ENCODE measurements at regions not wholly inside any gene's neighbourhood (a gene's known extent, or its start where the extent isn't known, plus 50 kb on each side); places are given as distances from the start of the nearest gene placed in this dataset.

DNA sequence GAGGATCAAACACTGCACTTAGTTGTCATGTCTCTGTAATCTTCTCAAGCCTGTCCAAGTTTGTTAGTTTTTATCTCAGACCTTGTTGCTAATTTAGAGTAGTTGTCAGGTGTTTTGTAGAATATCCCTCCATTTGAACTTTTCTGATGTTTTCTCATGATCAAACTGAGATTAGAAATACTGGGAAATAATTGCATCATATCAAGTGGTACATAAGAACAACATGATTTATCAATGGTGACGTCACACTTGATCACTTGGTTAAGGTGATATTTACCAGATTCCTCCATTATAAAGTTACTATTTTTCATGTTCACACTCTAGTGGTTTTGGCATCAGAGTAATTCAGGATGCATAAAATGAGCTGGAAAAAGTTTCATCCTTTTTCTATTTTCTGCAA, 1182.4 kb upstream of the ZEB2 start:
- no peaks in the 10 kb centered on the region for H3K27me3 ChIP-seq (ENCODE audit: insufficient read depth)
- Mint-ChIP-seq H3K9me3 (no peaks in the 10 kb centered on the region; the same call in 2 of the 3 replicates), H3K4me3 (no peak overlapping the region), H3K27ac (no peak overlapping the region), H3K27me3 (ENCODE audit: insufficient read depth, low read depth, poor library complexity) (no peaks in the 10 kb centered on the region), H3K4me1 (no peaks in the 10 kb centered on the region), H3K36me3 (ENCODE audit: low read depth) (no peaks in the 10 kb centered on the region; the same call in 2 of the 3 replicates)
- 0 out of 2 replicates have a peak, but pooled peaks cover 5% of the 10 kb centered on the region for H3K9me2 ChIP-seq (ENCODE audit: insufficient read depth)
- no peaks in the 10 kb centered on the region for H3K36me3 ChIP-seq (ENCODE audit: insufficient read depth)
- no peaks in the 10 kb centered on the region for H4K20me1 ChIP-seq (replicated peaks; ENCODE audit: insufficient read depth)
- peaks cover 4% of the 10 kb centered on the region; the same call in 1 of the 2 replicates for H3K4me1 ChIP-seq (ENCODE audit: insufficient read depth)
- no peak for DNase-seq (ENCODE audit: low spot score)
- H3F3A ChIP-seq (replicated peaks; ENCODE audit: low read depth): no peaks in the 10 kb centered on the region
- no peak overlapping the region for H2AFZ ChIP-seq
- no peak overlapping the region for H3K4me2 ChIP-seq
- H3K4me3 ChIP-seq: no peak overlapping the region
- no peak overlapping the region for H3K27ac ChIP-seq (ENCODE audit: low read depth)
- TF ChIP-seq EZH2 (IDR thresholded peaks at IDR 0.05; ENCODE audit: low read depth, unreplicated experiment) (no peak), JUNB (IDR thresholded peaks at IDR 0.05; ENCODE audit: unreplicated experiment) (no peak), POLR2AphosphoS5 (IDR thresholded peaks at IDR 0.05; ENCODE audit: low read depth) (no peak), ZNF331 (CRISPR knock-in tag; IDR thresholded peaks at IDR 0.05; ENCODE audit: low read depth) (no peak), CREB1 (CRISPR knock-in tag; IDR thresholded peaks at IDR 0.05; ENCODE audit: low read depth) (no peak)
- H3K79me2 ChIP-seq (replicated peaks; ENCODE audit: insufficient read depth): no peaks in the 10 kb centered on the region
- no peak for ATAC-seq

DNA sequence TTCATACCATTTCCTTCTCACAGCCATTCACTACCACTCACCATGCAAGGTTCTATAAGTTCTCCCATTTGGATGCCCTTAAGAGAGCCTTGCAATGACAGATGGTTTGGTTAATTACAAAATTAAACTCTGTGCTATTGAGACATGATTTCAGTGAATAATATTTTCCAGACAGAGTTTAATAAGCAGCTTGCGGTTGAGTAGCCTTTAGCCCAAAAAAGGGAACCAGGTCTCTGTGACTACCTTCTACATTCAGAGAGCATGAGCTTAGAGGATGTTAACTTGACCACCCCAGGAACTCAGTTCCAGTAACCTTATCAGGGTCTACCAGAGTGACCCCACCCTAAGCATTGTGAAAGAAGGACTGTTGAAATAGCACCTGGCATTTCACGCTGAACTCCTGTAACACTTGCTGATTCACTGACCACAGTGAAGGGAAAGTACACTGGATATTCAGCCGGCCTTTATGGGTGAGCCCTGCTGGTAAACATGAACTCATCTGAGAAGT, 1173.1 kb upstream of the ZEB2 start:
- Mint-ChIP-seq H3K9me3 (no peaks in the 10 kb centered on the region), H3K27me3 (ENCODE audit: insufficient read depth, low read depth, poor library complexity) (no peaks in the 10 kb centered on the region), H3K4me3 (no peak overlapping the region), H3K4me1 (peaks cover 3% of the 10 kb centered on the region; the same call in 2 of the 3 replicates), H3K27ac (no peak overlapping the region), H3K36me3 (ENCODE audit: low read depth) (no peaks in the 10 kb centered on the region)
- Histone ChIP-seq H3K4me3 (no peak overlapping the region), H3K27ac (ENCODE audit: low read depth) (no peak overlapping the region), H3K4me1 (ENCODE audit: insufficient read depth) (peaks cover under 1% of the 10 kb centered on the region; the same call in 1 of the 2 replicates), H3K79me2 (replicated peaks; ENCODE audit: insufficient read depth) (no peaks in the 10 kb centered on the region), H3K36me3 (ENCODE audit: insufficient read depth) (no peaks in the 10 kb centered on the region), H4K20me1 (replicated peaks; ENCODE audit: insufficient read depth) (no peaks in the 10 kb centered on the region), H3K27me3 (ENCODE audit: insufficient read depth) (no peaks in the 10 kb centered on the region), H3K4me2 (no peak overlapping the region), H3K9me2 (ENCODE audit: insufficient read depth) (no peaks in the 10 kb centered on the region), H3F3A (replicated peaks; ENCODE audit: low read depth) (no peaks in the 10 kb centered on the region), H2AFZ (no peak overlapping the region)
- DNase-seq (ENCODE audit: low spot score) (no peak), ATAC-seq (no peak)
- TF ChIP-seq STAT1 (IDR thresholded peaks at IDR 0.05; ENCODE audit: unreplicated experiment) (no peak), ZNF114 (CRISPR knock-in tag; IDR thresholded peaks at IDR 0.05) (no peak), EZH2 (IDR thresholded peaks at IDR 0.05; ENCODE audit: low read depth, unreplicated experiment) (no peak), ZNF331 (CRISPR knock-in tag; IDR thresholded peaks at IDR 0.05; ENCODE audit: low read depth) (no peak)
- TF ChIP-seq, protein P1, sequence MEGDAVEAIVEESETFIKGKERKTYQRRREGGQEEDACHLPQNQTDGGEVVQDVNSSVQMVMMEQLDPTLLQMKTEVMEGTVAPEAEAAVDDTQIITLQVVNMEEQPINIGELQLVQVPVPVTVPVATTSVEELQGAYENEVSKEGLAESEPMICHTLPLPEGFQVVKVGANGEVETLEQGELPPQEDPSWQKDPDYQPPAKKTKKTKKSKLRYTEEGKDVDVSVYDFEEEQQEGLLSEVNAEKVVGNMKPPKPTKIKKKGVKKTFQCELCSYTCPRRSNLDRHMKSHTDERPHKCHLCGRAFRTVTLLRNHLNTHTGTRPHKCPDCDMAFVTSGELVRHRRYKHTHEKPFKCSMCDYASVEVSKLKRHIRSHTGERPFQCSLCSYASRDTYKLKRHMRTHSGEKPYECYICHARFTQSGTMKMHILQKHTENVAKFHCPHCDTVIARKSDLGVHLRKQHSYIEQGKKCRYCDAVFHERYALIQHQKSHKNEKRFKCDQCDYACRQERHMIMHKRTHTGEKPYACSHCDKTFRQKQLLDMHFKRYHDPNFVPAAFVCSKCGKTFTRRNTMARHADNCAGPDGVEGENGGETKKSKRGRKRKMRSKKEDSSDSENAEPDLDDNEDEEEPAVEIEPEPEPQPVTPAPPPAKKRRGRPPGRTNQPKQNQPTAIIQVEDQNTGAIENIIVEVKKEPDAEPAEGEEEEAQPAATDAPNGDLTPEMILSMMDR (conservative IDR thresholded peaks at IDR 0.05; ENCODE audit: low read depth in 2 of 2): no peak
- TF ChIP-seq, protein P2, sequence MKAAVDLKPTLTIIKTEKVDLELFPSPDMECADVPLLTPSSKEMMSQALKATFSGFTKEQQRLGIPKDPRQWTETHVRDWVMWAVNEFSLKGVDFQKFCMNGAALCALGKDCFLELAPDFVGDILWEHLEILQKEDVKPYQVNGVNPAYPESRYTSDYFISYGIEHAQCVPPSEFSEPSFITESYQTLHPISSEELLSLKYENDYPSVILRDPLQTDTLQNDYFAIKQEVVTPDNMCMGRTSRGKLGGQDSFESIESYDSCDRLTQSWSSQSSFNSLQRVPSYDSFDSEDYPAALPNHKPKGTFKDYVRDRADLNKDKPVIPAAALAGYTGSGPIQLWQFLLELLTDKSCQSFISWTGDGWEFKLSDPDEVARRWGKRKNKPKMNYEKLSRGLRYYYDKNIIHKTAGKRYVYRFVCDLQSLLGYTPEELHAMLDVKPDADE (IDR thresholded peaks at IDR 0.05): no peak
- TF ChIP-seq, protein P3, sequence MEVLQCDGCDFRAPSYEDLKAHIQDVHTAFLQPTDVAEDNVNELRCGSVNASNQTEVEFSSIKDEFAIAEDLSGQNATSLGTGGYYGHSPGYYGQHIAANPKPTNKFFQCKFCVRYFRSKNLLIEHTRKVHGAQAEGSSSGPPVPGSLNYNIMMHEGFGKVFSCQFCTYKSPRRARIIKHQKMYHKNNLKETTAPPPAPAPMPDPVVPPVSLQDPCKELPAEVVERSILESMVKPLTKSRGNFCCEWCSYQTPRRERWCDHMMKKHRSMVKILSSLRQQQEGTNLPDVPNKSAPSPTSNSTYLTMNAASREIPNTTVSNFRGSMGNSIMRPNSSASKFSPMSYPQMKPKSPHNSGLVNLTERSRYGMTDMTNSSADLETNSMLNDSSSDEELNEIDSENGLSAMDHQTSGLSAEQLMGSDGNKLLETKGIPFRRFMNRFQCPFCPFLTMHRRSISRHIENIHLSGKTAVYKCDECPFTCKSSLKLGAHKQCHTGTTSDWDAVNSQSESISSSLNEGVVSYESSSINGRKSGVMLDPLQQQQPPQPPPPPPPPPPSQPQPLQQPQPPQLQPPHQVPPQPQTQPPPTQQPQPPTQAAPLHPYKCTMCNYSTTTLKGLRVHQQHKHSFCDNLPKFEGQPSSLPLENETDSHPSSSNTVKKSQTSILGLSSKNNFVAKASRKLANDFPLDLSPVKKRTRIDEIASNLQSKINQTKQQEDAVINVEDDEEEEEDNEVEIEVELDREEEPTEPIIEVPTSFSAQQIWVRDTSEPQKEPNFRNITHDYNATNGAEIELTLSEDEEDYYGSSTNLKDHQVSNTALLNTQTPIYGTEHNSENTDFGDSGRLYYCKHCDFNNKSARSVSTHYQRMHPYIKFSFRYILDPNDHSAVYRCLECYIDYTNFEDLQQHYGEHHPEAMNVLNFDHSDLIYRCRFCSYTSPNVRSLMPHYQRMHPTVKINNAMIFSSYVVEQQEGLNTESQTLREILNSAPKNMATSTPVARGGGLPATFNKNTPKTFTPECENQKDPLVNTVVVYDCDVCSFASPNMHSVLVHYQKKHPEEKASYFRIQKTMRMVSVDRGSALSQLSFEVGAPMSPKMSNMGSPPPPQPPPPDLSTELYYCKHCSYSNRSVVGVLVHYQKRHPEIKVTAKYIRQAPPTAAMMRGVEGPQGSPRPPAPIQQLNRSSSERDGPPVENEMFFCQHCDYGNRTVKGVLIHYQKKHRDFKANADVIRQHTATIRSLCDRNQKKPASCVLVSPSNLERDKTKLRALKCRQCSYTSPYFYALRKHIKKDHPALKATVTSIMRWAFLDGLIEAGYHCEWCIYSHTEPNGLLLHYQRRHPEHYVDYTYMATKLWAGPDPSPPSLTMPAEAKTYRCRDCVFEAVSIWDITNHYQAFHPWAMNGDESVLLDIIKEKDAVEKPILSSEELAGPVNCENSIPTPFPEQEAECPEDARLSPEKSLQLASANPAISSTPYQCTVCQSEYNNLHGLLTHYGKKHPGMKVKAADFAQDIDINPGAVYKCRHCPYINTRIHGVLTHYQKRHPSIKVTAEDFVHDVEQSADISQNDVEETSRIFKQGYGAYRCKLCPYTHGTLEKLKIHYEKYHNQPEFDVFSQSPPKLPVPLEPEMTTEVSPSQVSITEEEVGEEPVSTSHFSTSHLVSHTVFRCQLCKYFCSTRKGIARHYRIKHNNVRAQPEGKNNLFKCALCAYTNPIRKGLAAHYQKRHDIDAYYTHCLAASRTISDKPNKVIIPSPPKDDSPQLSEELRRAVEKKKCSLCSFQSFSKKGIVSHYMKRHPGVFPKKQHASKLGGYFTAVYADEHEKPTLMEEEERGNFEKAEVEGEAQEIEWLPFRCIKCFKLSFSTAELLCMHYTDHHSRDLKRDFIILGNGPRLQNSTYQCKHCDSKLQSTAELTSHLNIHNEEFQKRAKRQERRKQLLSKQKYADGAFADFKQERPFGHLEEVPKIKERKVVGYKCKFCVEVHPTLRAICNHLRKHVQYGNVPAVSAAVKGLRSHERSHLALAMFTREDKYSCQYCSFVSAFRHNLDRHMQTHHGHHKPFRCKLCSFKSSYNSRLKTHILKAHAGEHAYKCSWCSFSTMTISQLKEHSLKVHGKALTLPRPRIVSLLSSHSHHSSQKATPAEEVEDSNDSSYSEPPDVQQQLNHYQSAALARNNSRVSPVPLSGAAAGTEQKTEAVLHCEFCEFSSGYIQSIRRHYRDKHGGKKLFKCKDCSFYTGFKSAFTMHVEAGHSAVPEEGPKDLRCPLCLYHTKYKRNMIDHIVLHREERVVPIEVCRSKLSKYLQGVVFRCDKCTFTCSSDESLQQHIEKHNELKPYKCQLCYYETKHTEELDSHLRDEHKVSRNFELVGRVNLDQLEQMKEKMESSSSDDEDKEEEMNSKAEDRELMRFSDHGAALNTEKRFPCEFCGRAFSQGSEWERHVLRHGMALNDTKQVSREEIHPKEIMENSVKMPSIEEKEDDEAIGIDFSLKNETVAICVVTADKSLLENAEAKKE (CRISPR knock-in tag; IDR thresholded peaks at IDR 0.05): no peak

Measured in GM23338 (cell line).